COLO668 (cell line): ENCODE measurements at regions not wholly inside any gene's neighbourhood (a gene's known extent, or its start where the extent isn't known, plus 50 kb on each side); places are given as distances from the start of the nearest gene placed in this dataset.
A peak's percentile ranks its signal among the peaks of the same experiment; 100 is the strongest.
"Not testable (repeated sequence)": the region's sequence is repeated elsewhere in the genome, so short reads cannot be mapped to it uniquely, and the experiment has no call there.

Experiments
- DNase-seq: peaks from one replicate; lab custom pipeline; 2025; ENCODE audit not compliant: unreplicated experiment; lab: John Stamatoyannopoulos, UW

DNA sequence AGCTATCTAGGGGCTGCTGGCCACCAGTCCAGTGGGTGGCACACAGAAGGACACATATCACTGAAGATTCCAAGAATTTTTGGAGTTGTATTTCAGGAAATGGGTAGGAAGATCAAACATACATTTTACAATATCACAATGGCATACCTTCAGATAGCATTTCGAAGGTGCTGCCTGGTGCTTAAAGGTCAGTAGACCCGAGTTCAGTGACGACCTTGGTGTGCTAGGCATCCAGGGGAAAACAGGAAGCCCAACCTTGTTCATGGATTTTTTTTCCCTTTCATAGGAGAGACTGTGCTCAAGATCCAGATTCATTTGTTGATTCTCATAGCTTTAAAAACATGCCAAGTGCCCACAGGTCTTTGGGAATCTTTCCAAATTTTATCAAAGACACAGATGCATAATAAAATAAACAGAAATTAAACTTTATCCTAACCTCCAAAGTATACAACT is 51.0 kb upstream of the RCBTB2 start:
- no peak for DNase-seq

DNA sequence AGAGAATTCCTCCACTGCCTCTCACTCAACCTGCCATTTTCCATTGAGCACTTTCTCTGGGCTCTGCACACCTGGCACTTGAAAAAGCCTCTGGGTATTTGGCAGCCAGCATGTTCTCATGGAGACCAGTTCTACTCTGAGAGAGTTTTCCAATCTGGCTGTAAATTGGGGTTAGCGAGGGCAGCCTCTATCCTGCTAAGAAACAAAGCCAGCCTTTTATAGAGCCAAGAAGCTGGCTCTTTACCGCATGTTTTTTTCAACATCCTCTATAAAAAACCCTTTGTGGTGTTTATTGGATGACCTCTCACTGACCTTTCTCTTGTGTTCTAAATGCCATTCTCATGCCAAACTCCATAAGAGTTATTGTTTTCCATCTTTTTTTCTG is 52.6 kb upstream of the RCBTB2 start:
- DNase-seq, result no peak

DNA sequence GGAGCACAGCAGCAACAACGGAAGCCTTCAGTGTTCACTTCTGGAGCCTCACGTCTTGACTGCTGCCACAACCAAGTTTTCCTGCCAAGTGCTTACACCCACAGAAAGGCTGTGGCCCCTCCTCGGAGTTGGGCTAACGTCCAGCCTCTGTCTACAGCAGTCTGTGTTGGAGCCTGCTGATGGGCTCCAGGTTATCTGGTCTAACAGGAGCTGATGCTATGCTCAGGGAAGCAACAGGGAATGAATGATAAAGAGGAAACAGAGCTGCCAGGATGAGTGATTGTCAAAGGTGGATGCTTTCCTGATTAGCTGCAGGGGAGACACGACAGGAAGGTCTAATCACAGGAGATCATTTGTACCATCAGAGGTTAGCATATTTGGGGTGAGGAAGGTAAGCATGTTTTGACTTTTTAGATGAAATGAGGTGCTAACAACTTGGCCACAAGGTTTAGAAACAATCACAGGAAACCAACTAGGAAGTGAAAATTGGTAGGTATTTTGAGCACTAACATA is 53.8 kb upstream of the RCBTB2 start:
- no peak for DNase-seq

DNA sequence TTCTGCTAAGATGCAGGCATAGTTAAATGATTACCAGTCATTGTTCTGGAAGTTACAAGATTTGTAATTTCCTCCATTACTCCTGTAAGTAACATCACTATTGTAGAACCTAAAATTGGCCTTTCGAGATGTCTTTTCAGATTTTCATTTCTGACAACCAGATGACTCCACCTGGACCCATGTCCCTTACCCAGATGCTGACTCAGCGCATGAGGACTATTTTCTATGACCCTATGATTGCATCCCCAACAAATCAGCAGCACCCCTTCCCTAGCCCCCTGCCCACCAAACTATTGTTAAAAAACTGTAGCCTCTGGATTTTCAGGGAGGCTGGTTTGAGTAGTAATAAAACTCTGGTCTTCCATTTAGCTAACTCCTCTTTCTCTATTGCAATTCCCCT is 55.2 kb upstream of the RCBTB2 start:
- DNase-seq, result no peak

DNA sequence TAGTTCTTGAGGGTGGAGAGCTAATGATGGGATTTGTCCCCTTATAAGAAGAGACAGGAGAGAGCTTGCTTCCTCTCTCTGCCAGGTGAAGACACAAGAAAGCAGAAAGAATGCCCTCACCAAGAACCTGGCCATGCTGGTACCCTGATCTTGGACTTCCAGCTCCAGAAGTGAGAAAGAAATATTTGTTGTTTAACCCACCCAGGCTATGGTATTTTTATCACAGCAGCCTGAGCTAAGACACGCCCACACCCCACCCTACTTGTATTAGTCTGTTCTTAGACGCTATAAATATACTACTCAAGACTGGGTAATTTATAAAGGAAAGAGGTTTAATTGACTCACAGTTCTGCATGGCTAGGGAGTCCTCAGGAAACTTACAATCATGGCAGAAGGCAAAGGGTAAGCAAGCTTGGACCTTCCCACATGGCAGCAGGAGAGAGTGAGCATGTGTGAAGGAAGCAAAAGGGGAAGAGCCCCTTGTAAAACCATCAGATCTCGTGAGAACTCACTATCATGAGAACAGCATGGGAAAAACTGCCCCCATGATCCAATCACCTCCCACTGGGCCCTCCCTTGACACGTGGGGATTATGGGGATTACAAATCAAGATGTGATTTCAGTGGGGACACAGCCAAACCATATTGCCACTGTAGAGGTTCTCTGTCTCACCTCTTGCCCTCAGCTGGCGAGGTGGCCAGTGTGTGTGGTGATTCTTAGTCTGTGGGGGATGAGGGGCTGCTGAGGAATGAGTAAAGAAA is 57.4 kb upstream of the RCBTB2 start:
- no peak for DNase-seq

DNA sequence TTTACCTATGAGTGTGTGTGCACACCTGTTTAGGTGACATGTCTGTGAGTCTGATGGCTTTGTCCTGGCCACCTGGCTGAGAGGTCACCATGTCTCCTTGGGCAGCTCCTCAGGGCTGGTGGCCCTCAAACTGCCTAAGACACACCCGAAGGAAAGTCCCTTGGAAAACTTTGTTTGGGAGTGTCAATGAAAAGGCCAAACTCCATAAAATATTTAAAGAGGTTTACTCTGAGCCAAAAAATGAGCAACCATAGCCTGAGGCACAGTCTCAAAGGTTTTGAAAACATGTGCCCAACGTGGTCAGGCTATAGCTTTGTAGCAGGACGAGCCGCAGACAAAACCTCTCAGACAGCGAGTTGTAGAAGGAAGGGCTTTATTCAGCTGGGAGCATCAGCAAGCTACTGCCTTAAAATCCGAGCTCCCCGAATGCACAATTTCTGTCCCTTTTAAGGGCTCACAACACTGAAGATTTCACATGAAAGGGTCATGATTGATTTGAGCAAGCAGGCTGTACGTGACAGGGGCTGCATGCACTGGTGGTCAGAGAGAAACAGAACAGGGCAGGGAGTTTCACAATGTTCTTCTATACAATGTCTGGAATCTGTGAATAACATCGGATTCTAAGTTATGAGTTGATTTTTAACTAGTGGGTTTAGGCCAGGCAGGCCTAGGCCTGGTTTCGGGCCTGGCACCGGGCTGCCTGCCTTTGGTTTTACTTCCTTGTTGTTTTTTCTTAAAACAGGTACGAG is 58.4 kb upstream of the RCBTB2 start:
- DNase-seq, result not testable (repeated sequence)

DNA sequence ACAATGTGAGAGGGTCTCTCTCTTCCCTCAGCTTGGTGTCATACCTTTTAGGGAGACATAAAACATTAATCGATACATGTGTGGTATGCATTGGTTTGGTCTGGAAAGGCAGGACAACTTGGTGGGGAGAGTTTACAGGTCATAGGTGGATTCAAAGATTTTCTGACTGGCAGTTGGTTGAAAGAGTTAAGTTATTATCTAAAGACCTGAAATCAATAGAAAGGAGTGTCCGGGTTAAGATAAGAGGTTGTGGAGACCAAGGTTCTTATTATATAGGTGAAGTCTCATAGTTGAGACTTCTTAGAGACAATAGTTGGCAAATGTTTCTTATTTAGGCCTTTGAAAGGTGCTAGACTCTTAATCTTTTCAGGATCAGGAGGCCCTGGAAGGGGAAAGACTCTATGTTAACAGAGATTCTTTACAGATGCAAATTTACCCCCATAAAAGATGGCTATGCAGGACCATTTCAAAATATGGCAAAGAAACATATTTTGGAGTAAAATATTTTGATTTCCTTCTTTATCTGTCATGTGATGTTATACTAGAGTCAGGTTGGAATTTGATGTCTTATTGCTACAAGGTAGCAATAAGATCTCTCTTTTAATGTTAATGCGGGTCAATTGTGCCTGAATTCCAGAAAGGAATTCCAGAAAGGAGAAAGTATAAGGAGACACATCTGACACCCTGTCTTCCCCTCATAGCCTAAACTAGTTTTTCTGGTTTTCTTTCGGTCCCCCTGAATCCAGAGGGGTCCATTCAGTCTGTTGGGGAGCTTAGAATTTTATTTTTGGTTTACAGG is 59.2 kb upstream of the RCBTB2 start:
- no peak for DNase-seq

DNA sequence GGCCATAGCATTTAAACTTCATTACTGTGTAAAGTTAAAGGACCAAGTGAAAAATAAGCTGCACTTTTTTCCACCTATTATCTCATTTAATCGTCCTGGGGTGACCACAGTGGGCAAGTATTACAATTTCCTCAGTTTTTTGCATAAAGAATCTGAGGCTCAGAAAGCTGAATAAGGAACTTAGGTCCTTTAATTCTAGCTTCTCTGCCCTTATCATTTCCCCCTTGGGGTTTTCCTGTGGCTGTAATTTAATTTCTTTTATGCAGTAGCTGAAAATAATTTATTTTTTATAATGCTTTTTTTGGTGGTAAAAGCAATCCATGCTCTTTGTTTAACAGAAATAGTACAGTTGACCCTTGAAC is 59.8 kb upstream of the RCBTB2 start:
- no peak for DNase-seq

DNA sequence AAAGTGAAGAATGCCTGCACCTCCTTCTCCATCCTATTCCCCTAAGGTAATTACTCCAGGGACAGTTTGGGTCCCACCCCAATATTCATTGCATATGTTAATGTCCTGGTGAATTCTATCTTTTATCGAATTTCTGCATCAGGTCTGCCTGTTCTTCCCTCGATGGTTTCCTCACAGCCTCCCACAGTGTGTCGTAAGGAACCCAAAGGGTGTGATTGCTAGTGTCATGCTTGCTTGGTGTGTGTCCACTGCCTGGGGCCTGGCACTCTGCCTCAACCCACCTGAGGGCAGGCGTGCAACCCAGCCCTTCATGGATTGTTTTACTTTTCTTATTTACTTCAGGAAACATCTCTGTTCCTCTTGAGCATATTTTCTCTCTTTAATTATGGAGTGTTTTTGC is 60.2 kb upstream of the CYSLTR2 start:
- DNase-seq, result no peak

DNA sequence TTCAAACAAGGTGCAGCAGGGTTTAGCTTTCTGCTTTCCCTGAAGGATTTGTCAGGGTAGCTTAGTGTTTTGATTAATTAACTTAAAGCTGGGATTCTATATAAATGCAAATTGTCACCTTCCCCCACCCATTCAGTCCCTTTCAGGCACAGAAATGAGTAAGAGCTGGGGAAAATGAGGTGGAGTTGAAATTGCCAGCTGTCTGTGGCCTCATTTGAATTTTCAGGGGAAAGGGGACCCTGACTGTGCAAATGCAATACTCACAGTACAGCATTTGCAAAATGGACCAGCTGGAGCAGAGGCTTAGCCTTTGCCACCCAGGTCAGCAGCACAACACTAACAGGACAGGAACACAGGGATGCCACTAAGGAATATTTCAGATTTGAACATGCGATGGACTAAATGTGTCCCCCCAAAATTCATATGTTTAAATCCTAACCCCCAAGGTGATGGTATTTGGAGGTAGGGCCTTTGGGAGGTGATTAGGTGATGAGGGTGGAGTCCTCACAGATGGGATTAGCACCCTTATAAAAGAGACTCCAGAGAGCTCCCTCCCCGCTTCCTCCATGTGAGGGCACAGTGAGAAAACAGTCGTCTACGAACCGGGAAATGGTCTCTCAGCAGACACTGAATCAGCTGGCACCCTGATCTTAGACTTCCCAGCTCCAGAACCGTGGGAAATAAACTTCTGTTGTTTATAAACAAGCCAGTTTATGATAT is 59.5 kb upstream of the CYSLTR2 start:
- DNase-seq, result no peak

DNA sequence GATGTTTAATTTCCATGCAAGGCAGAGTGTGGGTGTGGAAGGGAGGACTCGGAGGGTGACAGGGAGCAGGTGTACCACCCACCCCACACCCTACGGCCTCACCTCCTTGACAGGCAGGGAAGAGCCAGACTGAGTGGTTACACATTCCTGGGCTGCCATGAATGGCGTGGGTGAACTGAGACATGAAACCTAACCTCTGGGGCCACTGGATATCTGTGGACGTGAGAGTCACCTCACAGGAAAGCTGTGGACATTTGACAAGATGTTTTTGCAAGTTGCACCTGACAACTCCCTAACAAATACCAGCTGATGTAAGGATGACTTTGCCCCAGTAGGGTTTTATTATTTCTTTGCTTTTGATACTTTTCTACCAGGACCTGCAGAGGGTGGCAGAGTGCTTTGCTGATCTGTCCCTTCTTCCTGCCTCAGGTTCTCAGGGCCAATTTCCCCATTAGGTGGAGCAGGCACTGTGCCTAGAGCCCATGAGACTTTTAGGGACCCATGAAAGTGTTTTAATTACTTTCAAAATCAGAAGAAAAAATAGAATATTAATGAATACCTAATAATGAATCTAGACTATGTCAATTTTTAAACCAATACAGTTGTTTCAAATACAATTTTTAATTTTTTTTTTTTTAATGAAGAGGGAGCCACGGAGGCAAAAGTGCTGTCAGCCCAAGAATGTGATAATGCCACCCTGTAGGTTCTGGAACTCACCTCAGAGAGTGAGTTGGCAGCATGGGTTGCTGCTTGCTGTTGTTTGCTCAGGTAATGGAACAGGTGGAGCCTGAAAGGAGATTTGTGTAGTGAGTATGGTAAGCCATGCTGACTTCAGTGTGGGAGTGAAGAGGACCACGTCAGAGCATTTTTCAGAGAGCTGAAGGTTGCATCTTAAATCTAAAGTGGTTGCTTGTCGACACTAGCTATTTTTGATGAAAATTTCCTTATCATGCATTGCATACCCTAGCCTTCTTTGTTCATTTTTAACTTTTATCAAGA is 58.0 kb upstream of the CYSLTR2 start:
- peak; percentile 46 for DNase-seq

DNA sequence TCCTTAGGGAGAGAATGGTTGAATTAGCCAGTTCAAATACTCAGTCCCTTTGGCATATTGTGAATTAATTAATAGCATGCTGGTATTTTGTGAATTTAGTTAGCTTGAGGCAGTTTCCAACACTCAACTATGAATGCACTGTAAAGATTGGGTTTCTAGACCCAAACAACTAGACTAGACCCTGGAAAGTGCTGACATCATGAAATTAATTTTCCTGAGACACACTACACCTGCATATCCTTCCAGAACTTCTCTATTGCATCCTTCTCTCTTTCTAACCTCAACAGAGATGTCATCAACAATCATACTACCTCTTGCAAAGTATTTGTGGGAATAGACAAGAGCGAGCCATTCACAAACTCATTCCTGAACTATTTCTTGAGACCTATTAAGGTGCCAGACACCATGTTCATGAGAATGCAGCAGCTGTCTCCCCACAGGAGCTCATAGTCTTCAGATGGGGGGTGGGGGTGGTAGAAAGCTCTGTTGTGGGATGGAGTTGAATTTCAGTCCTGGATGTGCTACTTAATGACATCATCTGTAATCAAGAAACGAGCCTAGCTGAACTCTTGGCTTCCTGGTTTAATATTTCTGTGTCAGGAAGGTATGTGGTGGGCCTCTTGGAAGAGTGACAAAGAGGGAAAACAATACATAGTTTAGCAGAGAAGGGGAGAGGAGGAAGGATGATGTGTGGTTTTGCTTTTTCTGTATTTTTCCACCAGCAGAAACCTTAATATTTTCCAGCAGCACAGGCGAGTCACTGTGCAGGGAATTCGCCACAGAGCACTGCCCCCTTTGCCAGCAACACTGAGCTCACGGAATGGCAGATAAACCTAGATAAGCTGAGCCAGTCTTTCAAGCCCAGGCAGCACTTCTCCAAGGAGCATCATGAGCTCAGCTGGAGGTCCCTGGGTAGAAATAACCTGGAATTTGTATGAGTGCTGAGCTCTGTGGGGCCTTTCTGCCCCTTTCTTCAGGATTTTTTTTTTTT is 53.1 kb upstream of the CYSLTR2 start:
- DNase-seq, result no peak

DNA sequence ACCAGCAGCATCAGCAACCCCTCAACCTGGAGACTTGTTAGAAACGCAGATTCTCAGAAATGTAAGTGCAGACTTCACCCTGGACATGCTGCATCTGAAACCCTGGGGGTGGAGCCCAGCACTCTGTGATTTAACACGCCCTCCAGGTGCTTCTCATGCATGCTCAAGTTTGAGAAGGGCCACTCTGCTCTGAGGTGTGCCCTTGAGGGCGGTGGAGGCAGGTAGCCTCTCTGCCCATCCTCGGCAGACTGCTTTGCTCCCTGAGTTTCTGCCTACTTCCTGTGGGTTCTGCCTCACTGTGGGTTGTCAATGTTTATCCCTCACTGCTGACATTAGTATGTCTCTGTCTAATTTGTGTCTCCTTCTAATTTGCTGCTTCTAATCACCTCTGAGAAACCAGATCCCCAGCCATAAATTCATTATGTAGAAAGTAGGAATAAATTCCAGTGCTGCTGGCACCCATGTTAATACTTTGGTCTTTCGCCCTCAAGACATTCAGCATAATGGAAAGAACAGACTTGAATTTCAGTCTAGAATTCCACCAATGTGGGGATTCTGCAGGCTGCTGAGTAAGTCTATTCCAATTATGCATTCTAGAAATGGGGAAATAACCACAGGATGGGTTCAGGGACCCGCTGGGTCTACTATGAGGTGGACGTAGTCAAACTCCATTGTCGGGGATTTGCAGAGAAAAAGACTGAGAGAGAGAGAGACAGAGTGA is 51.3 kb upstream of the CYSLTR2 start:
- no peak for DNase-seq

DNA sequence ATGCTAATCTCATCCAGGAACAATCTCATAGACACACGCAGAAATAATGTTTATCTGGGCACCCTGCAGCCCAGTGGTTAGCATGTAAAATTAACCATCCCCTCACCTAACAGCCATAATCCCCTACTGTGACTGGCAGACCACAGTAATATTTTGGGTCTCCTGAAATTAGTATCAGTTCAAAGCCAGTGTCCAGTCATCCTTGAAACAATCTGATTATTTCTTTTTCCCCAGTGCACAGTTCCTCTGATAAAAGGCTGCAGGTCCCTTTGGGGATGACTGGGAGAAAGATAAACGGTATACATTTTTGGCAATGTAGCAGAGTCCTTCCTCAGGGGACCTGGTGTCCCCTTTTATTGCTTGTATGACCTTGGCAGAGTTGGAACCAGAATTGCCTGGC is 50.4 kb upstream of the CYSLTR2 start:
- DNase-seq, result no peak
